Erythroblast (primary cell): ENCODE measurements at regions not wholly inside any gene's neighbourhood (a gene's known extent, or its start where the extent isn't known, plus 50 kb on each side); places are given as distances from the start of the nearest gene placed in this dataset.

Source experiments
- DNase-seq, 2 experiments: peaks; one replicate each; lab custom pipeline; 2025; lab: John Stamatoyannopoulos, UW
- GATA1 ChIP-seq: IDR thresholded peaks from 2 replicates; pipeline ENCODE4 v1.6.1; 2011; ENCODE audit warnings: low read depth, mild to moderate bottlenecking, control low read depth, low read length, moderate library complexity
- POLR2A ChIP-seq: IDR thresholded peaks from 2 replicates; pipeline ENCODE4 v1.6.1; 2011; ENCODE audit warnings: mild to moderate bottlenecking, low read length

DNA sequence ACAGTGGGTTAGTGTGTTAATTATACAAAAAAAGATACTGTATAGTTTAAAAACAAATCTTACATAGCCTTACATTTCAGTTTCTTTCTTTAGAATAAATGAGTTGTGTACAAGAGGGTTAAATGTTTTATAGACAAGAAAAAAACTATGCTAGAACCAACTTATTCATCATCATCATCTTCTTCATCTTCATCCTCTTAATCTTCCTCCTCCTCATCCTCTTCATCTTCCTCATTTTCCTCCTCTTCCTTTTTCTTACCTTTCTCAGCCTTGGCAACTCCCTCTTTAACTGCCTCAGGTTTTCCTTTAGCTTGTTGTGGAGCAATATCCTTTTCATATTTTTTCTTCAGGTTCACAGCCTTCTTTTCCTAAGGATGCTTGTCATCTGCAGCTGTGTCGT, 53.7 kb downstream of the RPS12 start:
- TF ChIP-seq GATA1: no peak
- TF ChIP-seq POLR2A: no peak
- DNase-seq: no peak

DNA sequence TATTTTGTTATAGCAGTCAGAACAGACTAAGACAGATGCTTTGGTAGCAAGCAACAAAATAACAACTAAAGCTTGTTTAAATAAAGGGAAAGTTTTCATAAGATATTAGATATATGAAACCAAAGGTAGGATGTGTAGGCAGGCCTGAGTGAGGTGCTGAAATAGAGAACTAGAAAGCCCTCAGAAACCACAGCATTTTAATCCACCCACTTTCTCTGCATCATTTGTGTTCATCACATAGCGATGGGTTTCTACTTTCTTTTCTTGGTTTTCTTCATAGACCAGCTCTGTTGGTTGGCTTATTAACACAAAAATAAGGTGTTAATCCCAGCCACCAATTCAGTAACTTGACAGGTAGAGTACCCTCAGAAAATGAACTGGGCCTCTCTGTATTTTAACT, 58.6 kb downstream of the RPS12 start:
- TF ChIP-seq POLR2A (no peak), GATA1 (no peak)
- DNase-seq: no peak

DNA sequence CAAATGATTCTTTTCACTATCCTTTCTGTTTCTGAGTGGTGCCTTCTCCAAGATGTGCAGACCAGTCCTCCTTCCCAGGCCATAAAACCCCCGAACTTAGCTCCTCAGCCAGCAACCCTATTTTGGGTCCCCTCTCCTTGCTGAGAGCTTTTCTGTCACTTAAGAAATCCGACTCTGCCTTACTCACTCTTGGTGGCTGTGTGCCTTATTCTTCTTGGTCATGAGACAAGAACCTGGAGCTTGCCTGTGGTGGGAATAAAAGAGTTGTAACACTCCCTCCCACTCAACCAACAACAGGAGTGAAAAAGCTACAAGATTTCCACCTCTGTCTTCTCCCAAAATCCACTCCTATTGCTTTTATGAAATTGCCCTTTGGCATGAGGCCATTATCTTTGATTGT, 62.6 kb downstream of the RPS12 start:
- DNase-seq: no peak
- TF ChIP-seq GATA1: no peak
- no peak for TF ChIP-seq POLR2A

DNA sequence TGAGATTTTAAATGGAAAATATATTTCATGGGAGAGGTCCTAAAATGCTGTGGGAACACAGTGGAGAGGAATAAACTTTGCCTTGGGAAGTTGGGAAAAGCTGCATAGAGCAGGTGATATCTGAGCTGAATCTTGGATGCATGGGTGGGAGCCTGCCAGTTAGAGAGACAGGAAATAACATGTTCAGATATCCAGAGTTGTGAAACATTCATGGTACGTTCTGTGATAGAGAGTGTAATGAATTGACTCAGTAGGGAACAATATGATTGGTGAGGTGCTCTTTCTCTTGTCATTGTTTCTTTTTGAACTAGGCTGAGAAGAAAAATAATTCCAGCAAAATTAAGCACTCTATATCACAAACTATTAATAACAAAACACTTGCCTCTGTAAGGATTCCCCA, 72.8 kb downstream of the RPS12 start:
- no peak for TF ChIP-seq GATA1
- TF ChIP-seq POLR2A: no peak
- DNase-seq: no peak

DNA sequence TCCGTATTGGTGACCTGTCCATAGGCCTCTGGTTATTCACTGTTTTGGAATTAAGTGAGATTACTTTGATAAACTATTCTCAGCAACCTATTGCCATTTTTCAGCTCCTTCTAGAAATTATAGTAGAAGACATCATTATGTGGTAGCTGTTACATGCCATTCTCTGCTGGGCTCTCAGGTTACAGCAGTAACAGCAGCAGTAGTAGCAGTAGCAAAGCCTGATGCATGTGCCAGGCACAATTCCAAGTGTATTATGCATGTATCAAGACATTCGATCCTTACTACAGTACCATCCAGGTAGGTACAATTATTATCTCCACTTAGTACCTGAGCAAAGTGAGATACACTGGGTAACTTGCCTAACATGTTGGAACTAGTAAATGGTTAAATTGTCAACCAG, 74.3 kb downstream of the RPS12 start:
- TF ChIP-seq GATA1: no peak
- TF ChIP-seq POLR2A: no peak

DNA sequence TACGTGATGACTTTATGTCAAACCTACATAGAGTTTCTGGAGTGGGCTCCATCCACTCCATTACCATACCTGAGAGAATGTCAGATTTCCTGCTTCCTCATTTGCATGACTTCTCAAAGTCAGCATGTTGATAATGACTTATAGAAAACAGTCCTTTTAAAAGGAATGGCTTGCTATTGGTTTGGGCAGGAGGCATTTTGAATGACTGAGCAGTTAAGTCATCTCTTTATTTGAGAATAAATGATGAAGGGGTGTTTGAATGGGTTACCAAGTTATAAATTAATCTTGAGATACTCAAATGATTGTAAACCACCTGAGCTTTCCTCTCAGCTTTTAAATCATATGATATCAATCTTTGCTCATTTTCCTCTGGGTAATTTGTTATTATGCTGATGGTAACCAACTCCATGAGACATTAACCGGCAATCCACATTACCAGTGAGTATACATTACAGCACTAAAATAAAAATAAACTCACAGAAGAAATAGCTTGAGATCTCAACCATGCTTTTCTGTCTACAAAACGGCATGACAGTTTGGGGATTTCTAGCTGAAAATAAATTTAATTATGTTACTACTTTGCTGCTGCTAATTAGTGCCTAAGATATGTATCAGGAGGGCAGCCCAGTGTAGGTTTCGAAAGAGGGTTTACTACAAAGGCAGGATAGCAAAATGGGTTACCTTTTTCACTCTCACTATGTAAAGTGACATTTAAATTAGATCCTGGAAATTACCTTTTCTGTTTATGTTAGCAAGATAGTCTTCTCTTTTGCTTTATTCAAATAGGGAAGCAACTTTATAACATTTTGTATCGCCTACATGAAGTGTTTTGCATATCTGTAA, 78.8 kb downstream of the RPS12 start:
- no peak for DNase-seq

More for the DNA sequence above, 74.3 kb downstream of the RPS12 start:
- DNase-seq: no peak

DNA sequence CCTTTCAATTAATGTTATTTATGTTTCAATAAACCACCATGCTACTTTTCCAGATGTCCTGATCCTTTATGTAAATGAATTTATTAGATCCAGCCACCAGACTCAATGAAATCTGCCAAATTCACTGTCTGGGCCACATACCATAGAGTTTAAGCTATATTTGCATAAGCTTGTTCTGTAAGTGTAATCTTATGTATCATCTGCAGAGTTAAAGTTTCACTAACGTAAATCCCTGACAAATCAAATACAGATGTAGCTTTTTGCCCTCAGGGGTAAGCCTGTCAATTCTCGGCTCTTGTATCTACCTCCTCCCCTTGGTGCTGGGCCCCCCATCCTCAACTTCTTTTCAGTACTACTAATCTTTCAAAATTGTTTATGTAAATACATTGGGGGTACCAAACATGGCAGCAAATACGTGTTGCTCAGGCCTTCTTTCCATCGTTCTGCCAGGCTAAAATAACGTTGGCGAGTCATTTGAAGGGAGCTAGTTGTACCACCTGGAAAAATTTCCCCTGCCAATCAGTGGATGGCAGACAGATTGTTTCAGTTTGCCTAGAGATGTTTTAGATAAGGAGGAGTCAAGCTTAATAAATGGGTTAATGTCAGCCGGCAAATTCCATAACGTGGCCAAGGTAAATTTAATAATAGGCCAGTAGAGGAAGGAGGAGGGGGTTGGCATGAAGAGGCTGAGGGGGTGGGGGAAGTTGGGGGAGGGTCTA, 79.6 kb downstream of the RPS12 start:
- DNase-seq: no peak
- TF ChIP-seq GATA1 (no peak), POLR2A (no peak)

More for the DNA sequence above, 78.8 kb downstream of the RPS12 start:
- TF ChIP-seq GATA1 (no peak), POLR2A (no peak)

DNA sequence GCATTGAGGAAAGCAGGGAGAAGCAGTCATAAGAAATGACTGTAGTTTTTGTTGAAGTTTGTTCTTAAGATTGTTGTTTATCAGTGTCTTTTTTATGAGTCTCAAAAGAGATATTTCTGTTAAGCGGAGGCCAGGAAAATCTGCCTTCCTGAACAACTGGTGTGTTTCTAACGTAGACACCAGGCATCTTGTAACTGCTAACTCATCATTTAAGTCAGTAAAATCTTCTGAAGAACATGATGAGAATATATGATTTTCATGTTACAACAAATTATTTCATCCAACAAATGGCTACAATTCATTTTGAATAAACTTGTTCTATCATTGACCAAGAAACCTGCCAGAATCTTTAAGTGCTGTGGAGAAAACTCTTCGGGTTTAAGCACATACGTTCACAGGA, 84.0 kb downstream of the RPS12 start:
- DNase-seq: no peak
- no peak for TF ChIP-seq POLR2A
- TF ChIP-seq GATA1: no peak

DNA sequence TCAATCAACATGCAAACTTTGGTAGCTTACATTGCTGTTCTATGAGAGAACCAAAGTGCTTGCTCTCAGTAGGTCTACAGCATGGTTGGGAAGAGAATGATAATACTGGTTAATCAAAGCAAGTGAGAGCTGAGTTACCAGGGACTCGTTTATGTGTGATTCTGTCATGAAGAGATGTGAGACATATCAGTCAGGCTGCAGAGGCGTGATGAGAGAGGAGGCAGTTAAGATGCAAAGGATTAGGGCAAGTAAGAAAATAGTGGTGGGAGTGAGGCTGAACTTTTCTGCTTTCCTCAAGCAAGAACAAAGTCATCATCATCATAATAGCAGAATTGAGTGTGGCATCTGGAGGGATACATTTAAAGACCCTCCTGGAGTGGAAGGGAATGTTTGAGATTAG, 86.5 kb downstream of the RPS12 start:
- DNase-seq: no peak
- no peak for TF ChIP-seq POLR2A
- TF ChIP-seq GATA1: no peak

DNA sequence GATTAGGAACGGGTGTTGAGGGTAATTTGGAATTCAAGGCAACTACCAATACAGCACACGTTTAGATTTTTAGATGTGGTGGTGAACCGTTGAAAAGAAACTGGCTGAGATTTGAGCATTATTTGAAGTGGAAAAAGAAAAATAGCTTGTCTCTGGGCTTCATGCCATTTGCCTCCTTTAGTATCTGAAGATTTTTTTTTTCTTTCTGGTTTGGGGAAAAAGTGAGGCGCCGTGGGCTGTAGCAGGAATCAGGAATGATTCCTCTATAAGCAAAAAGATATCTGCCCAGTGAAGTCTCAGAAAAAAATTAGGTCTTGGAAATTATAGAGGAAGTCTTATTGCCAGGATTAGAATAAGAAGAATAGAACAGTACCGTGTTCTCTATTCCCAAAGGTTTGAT, 88.5 kb downstream of the RPS12 start:
- no peak for TF ChIP-seq GATA1
- no peak for TF ChIP-seq POLR2A
- DNase-seq: no peak

DNA sequence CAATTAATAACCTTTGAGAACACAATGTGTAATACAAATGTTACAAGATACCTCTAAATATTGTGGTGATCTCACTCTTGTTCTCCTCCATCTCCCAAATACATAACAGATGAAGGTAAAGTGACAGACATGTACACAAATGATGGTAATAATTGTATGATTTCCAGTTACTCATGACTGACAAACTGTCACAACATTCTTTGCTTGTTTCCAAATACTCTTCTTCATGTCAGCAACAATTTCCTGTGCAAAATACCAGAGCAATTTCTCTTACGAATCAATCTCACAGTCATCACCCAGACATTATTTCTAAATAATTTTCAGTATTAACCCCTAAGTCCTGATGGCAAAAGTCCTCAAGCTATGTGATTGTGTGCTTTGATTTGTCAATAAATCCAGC, 92.9 kb downstream of the RPS12 start:
- TF ChIP-seq GATA1 (no peak), POLR2A (no peak)
- no peak for DNase-seq

DNA sequence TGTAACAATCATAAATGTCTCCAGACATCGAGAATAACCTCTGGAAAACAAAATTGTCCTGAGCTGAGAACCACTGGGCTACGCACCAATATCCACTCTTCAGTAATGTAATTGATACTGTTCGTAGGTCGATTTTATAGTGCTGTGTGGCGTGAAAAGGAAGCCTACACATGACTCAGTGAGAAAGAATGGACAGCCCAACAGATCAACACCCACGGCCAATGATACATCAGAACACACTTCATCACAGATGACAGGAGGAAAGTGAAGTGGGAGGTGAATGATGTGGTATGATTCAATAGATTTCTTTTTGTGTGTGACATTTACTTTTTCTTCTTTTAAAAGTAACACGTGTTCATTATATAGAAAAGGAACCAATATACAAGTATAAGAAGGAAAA, 93.5 kb downstream of the RPS12 start:
- no peak for TF ChIP-seq GATA1
- TF ChIP-seq POLR2A: no peak
- DNase-seq: no peak

DNA sequence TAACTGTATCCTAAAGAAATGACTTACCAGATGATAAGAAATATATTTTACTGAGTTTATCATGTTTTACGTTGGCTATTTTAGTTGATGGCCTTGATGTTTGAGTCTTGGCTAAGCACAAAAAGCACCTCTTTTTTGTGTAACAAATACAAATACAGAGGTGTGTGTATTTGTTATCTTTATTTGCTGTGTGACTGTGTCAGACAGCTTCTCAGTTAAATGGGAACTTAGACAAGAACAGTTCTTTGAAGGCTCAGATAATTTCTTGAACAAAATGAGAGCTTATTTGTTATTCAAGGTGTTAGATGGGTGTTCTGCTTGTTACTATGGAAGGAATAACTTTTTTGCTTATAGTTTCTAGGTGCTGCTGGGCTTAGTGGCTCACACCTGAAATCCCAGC, 95.4 kb downstream of the RPS12 start:
- no peak for TF ChIP-seq POLR2A
- DNase-seq: no peak

DNA sequence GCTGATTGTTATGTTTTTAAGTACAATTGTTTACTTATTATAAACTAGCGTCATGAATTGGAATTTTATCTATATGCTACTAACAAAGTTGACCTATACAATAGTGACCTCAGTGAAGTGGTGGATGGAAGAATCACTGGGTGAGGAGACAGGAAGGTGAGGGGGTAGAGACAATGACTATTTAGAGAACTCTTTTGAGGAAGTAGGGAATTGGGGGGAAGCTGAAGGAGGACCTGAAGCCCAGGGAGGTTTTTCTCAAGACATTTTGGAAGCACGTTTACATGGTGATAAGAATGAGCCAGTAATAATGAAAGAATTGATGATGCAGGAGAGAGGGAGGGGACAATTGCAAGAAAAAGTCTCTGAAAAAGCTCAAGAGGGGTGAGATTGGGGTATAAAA, 96.4 kb downstream of the RPS12 start:
- TF ChIP-seq POLR2A (no peak), GATA1 (no peak)
- no peak for DNase-seq
